ES-I3 (cell line): ENCODE measurements at regions not wholly inside any gene's neighbourhood (a gene's known extent, or its start where the extent isn't known, plus 50 kb on each side); places are given as distances from the start of the nearest gene placed in this dataset.

Experiments used
- H3K36me3 ChIP-seq: 2 replicates; pipeline ENCODE4 v1.6.1; 2013; ENCODE audit warnings: mild to moderate bottlenecking, low read length, control low read depth, moderate library complexity; ENCODE audit not compliant: insufficient read depth
- H3K4me1 ChIP-seq: 2 replicates; pipeline ENCODE4 v1.6.1; 2013; ENCODE audit warnings: mild to moderate bottlenecking, control low read depth, low read length; ENCODE audit not compliant: insufficient read depth
- H3K9ac ChIP-seq: 2 replicates; pipeline ENCODE4 v1.6.1; 2013; ENCODE audit warnings: low read depth, mild to moderate bottlenecking, low read length, moderate library complexity
- H3K9me3 ChIP-seq: 2 replicates; pipeline ENCODE4 v1.6.1; 2013; ENCODE audit warnings: mild to moderate bottlenecking, low read length, moderate library complexity; ENCODE audit not compliant: control insufficient read depth, insufficient read depth

GRCh38 chr11:10358696-10359095, 53.8 kb downstream of the ADM start:
- no peaks in the 10 kb centered on the region for H3K36me3 ChIP-seq
- H3K4me1 ChIP-seq: peaks cover 5% of the 10 kb centered on the region
- H3K9me3 ChIP-seq: 0 out of 2 replicates have a peak, but pooled peaks cover 5% of the 10 kb centered on the region
- no peak overlapping the region for H3K9ac ChIP-seq

GRCh38 chr11:10359171-10359570, 54.3 kb downstream of the ADM start:
- H3K9me3 ChIP-seq: 0 out of 2 replicates have a peak, but pooled peaks cover 5% of the 10 kb centered on the region
- no peak overlapping the region for H3K9ac ChIP-seq
- H3K36me3 ChIP-seq: no peaks in the 10 kb centered on the region
- H3K4me1 ChIP-seq: peaks cover under 1% of the 10 kb centered on the region

GRCh38 chr11:10360835-10361234, 56.0 kb downstream of the ADM start:
- no peaks in the 10 kb centered on the region for H3K4me1 ChIP-seq
- no peak overlapping the region for H3K9ac ChIP-seq
- no peaks in the 10 kb centered on the region for H3K36me3 ChIP-seq
- 0 out of 2 replicates have a peak, but pooled peaks cover 1% of the 10 kb centered on the region for H3K9me3 ChIP-seq

- H3K9ac ChIP-seq: no peak overlapping the region
- no peaks in the 10 kb centered on the region for H3K36me3 ChIP-seq
- no peaks in the 10 kb centered on the region; the same call in 1 of the 2 replicates for H3K9me3 ChIP-seq
- H3K4me1 ChIP-seq: peaks cover 3% of the 10 kb centered on the region; the same call in 1 of the 2 replicates
Measured at GRCh38 chr11:10365045-10365444, 60.2 kb downstream of the ADM start.

- Histone ChIP-seq H3K9me3 (no peaks in the 10 kb centered on the region; the same call in 1 of the 2 replicates), H3K36me3 (no peaks in the 10 kb centered on the region), H3K4me1 (peaks cover 3% of the 10 kb centered on the region; the same call in 1 of the 2 replicates), H3K9ac (peak overlapping the region; percentile 9; the same call in 1 of the 2 replicates)
Measured at GRCh38 chr11:10366568-10367331, 61.9 kb downstream of the ADM start.

- Histone ChIP-seq H3K36me3 (no peaks in the 10 kb centered on the region), H3K9ac (no peak overlapping the region), H3K9me3 (no peaks in the 10 kb centered on the region; the same call in 1 of the 2 replicates), H3K4me1 (no peaks in the 10 kb centered on the region)
Measured at GRCh38 chr11:10371926-10372641, 67.2 kb downstream of the ADM start.

GRCh38 chr11:10373340-10373739, 68.5 kb downstream of the ADM start:
- no peaks in the 10 kb centered on the region for H3K36me3 ChIP-seq
- no peaks in the 10 kb centered on the region for H3K4me1 ChIP-seq
- no peak overlapping the region for H3K9ac ChIP-seq
- no peaks in the 10 kb centered on the region; the same call in 1 of the 2 replicates for H3K9me3 ChIP-seq

GRCh38 chr11:10373929-10374328, 69.1 kb downstream of the ADM start:
- Histone ChIP-seq H3K36me3 (no peaks in the 10 kb centered on the region), H3K4me1 (no peaks in the 10 kb centered on the region), H3K9ac (no peak overlapping the region), H3K9me3 (no peaks in the 10 kb centered on the region; the same call in 1 of the 2 replicates)

GRCh38 chr11:10374386-10374785, 69.5 kb downstream of the ADM start:
- no peak overlapping the region for H3K9ac ChIP-seq
- H3K4me1 ChIP-seq: no peaks in the 10 kb centered on the region
- no peaks in the 10 kb centered on the region for H3K9me3 ChIP-seq
- H3K36me3 ChIP-seq: no peaks in the 10 kb centered on the region

GRCh38 chr11:10375280-10375971, 70.6 kb downstream of the ADM start:
- H3K4me1 ChIP-seq: no peaks in the 10 kb centered on the region
- H3K36me3 ChIP-seq: no peaks in the 10 kb centered on the region
- no peak overlapping the region for H3K9ac ChIP-seq
- H3K9me3 ChIP-seq: no peaks in the 10 kb centered on the region

- Histone ChIP-seq H3K9me3 (no peaks in the 10 kb centered on the region), H3K36me3 (no peaks in the 10 kb centered on the region), H3K9ac (no peak overlapping the region), H3K4me1 (no peaks in the 10 kb centered on the region)
Measured at GRCh38 chr11:10376061-10376460, 71.2 kb downstream of the ADM start.

GRCh38 chr11:10377183-10377582, 72.3 kb downstream of the ADM start:
- H3K9ac ChIP-seq: no peak overlapping the region
- H3K36me3 ChIP-seq: no peaks in the 10 kb centered on the region
- H3K9me3 ChIP-seq: no peaks in the 10 kb centered on the region
- H3K4me1 ChIP-seq: no peaks in the 10 kb centered on the region

- no peaks in the 10 kb centered on the region for H3K4me1 ChIP-seq
- no peaks in the 10 kb centered on the region for H3K9me3 ChIP-seq
- no peak overlapping the region for H3K9ac ChIP-seq
- H3K36me3 ChIP-seq: no peaks in the 10 kb centered on the region
Measured at GRCh38 chr11:10378362-10378761, 73.5 kb downstream of the ADM start.

- no peaks in the 10 kb centered on the region for H3K4me1 ChIP-seq
- H3K9me3 ChIP-seq: no peaks in the 10 kb centered on the region
- H3K36me3 ChIP-seq: no peaks in the 10 kb centered on the region
- H3K9ac ChIP-seq: no peak overlapping the region
Measured at GRCh38 chr11:10379022-10379421, 74.1 kb downstream of the ADM start.
